Mesothelial cell of epicardium (in vitro differentiated cells): ENCODE measurements at regions not wholly inside any gene's neighbourhood (a gene's known extent, or its start where the extent isn't known, plus 50 kb on each side); places are given as distances from the start of the nearest gene placed in this dataset.

Experiments used
- DNase-seq, 2 experiments: peaks; one replicate each; pipeline ENCODE4 v3.0.0; 2021; ENCODE audit warnings: low spot score in 2 of 2; ENCODE audit not compliant: unreplicated experiment in 2 of 2
- H3K27ac Mint-ChIP-seq: 2 replicates; pipeline ENCODE4 v1.8.0; 2021; ENCODE audit warnings: mixed read lengths
- H3K27me3 Mint-ChIP-seq: 2 replicates; pipeline ENCODE4 v1.8.0; 2021; ENCODE audit warnings: low read depth, mixed read lengths
- H3K36me3 Mint-ChIP-seq: 2 replicates; pipeline ENCODE4 v1.8.0; 2021; ENCODE audit warnings: mixed read lengths
- H3K4me1 Mint-ChIP-seq: 2 replicates; pipeline ENCODE4 v1.8.0; 2021; ENCODE audit warnings: mixed read lengths
- H3K4me3 Mint-ChIP-seq: 2 replicates; pipeline ENCODE4 v1.8.0; 2021; ENCODE audit warnings: mild to moderate bottlenecking, moderate library complexity, mixed read lengths
- H3K9me3 Mint-ChIP-seq: 2 replicates; pipeline ENCODE4 v1.8.0; 2021; ENCODE audit warnings: mixed read lengths
- CTCF ChIP-seq: fragments of 200-600 bp; sonication (generic); IDR thresholded peaks from one replicate; pipeline ENCODE4 v1.5.0; 2021; ENCODE audit warnings: antibody characterized with exemption; ENCODE audit not compliant: unreplicated experiment

- no peak for TF ChIP-seq CTCF
- H3K36me3 Mint-ChIP-seq, result no peaks in the 10 kb centered on the region
- H3K4me3 Mint-ChIP-seq, result no peak overlapping the region
- H3K4me1 Mint-ChIP-seq, result peaks cover 7% of the 10 kb centered on the region
- no peak overlapping the region for H3K27ac Mint-ChIP-seq
- H3K27me3 Mint-ChIP-seq, result no peaks in the 10 kb centered on the region
- peaks cover 6% of the 10 kb centered on the region for H3K9me3 Mint-ChIP-seq
- no peak for DNase-seq
Measured at GRCh38 chr1:168842306-168842705, 113.3 kb upstream of the DPT start.

- no peaks in the 10 kb centered on the region for H3K27me3 Mint-ChIP-seq
- H3K4me1 Mint-ChIP-seq, result peaks cover 7% of the 10 kb centered on the region
Measured at GRCh38 chr1:168842916-168843315, 113.9 kb upstream of the DPT start.

GRCh38 chr1:168843401-168843800 lies 114.4 kb upstream of the DPT start:
- Mint-ChIP-seq H3K4me3 (no peak overlapping the region), H3K4me1 (peaks cover 9% of the 10 kb centered on the region), H3K27me3 (no peaks in the 10 kb centered on the region), H3K36me3 (no peaks in the 10 kb centered on the region), H3K27ac (no peak overlapping the region), H3K9me3 (peaks cover 4% of the 10 kb centered on the region)
- TF ChIP-seq CTCF, result no peak
- no peak for DNase-seq

More at GRCh38 chr1:168842916-168843315, 113.9 kb upstream of the DPT start:
- no peaks in the 10 kb centered on the region for H3K36me3 Mint-ChIP-seq
- H3K27ac Mint-ChIP-seq, result no peak overlapping the region
- H3K4me3 Mint-ChIP-seq, result no peak overlapping the region
- no peak for TF ChIP-seq CTCF
- DNase-seq, result no peak
- H3K9me3 Mint-ChIP-seq, result peaks cover 6% of the 10 kb centered on the region

- Mint-ChIP-seq H3K36me3 (no peaks in the 10 kb centered on the region), H3K27ac (no peak overlapping the region), H3K27me3 (no peaks in the 10 kb centered on the region)
Measured at GRCh38 chr1:168843950-168844349, 114.9 kb upstream of the DPT start.

GRCh38 chr1:168845140-168845539 lies 116.1 kb upstream of the DPT start:
- no peaks in the 10 kb centered on the region for H3K36me3 Mint-ChIP-seq
- H3K27ac Mint-ChIP-seq, result no peak overlapping the region
- DNase-seq, result no peak
- H3K9me3 Mint-ChIP-seq, result no peaks in the 10 kb centered on the region
- H3K4me1 Mint-ChIP-seq, result peaks cover 21% of the 10 kb centered on the region
- H3K4me3 Mint-ChIP-seq, result no peak overlapping the region
- no peak for TF ChIP-seq CTCF
- H3K27me3 Mint-ChIP-seq, result no peaks in the 10 kb centered on the region

More at GRCh38 chr1:168843950-168844349, 114.9 kb upstream of the DPT start:
- Mint-ChIP-seq H3K4me3 (no peak overlapping the region), H3K9me3 (no peaks in the 10 kb centered on the region), H3K4me1 (peaks cover 15% of the 10 kb centered on the region)
- no peak for TF ChIP-seq CTCF
- no peak for DNase-seq

- Mint-ChIP-seq H3K4me1 (peaks cover 21% of the 10 kb centered on the region), H3K4me3 (no peak overlapping the region)
Measured at GRCh38 chr1:168848051-168848450, 119.0 kb upstream of the DPT start.

More at GRCh38 chr1:168848051-168848450, 119.0 kb upstream of the DPT start:
- H3K9me3 Mint-ChIP-seq, result peaks cover 13% of the 10 kb centered on the region
- H3K27me3 Mint-ChIP-seq, result no peaks in the 10 kb centered on the region
- H3K36me3 Mint-ChIP-seq, result peaks cover 3% of the 10 kb centered on the region
- DNase-seq, result no peak
- H3K27ac Mint-ChIP-seq, result no peak overlapping the region
- no peak for TF ChIP-seq CTCF
